H1 (cell line): ENCODE measurements at regions not wholly inside any gene's neighbourhood (a gene's known extent, or its start where the extent isn't known, plus 50 kb on each side); places are given as distances from the start of the nearest gene placed in this dataset.

ENCODE experiments used
- EP300 ChIP-seq, 2 experiments: IDR thresholded peaks; 1 replicate in 1 of 2; 2 replicates in 1 of 2; pipeline ENCODE4 v1.6.1; 2011 to 2012; ENCODE audit warnings: low read depth in 2 of 2, low read length in 2 of 2, mild to moderate bottlenecking in 2 of 2, borderline replicate concordance in 1 of 2, inconsistent platforms in 1 of 2, moderate library complexity in 1 of 2
- EZH2 ChIP-seq: fragments of 200-600 bp; sonication (generic); IDR thresholded peaks from 2 replicates; pipeline ENCODE4 v1.7.1; 2012; ENCODE audit warnings: low read depth, mild to moderate bottlenecking, moderate library complexity, low read length, inconsistent platforms; ENCODE audit not compliant: severe bottlenecking
- HDAC2 ChIP-seq, 2 experiments: fragments of 300-600 bp in 1 of 2; sonication (generic) in 1 of 2; IDR thresholded peaks; 2 replicates each; pipeline ENCODE4 v1.6.1; 2011 to 2012; ENCODE audit warnings: low read depth in 2 of 2, low read length in 2 of 2, mild to moderate bottlenecking in 2 of 2, moderate library complexity in 2 of 2, borderline replicate concordance in 1 of 2, inconsistent platforms in 1 of 2
- MAFK ChIP-seq: IDR thresholded peaks from 2 replicates; pipeline ENCODE4 v1.6.1; 2012; ENCODE audit warnings: low read depth, mild to moderate bottlenecking, improper control_type of control experiment, low read length
- POLR2AphosphoS5 ChIP-seq: IDR thresholded peaks from 2 replicates; pipeline ENCODE4 v1.6.1; 2011; ENCODE audit warnings: low read depth, low read length
- TCF12 ChIP-seq: IDR thresholded peaks from 2 replicates; pipeline ENCODE4 v1.6.1; 2011; ENCODE audit warnings: low read depth, mild to moderate bottlenecking, low read length
- YY1 ChIP-seq: IDR thresholded peaks from 2 replicates; pipeline ENCODE4 v1.6.1; 2011; ENCODE audit warnings: low read depth, mild to moderate bottlenecking, low read length
- TF ChIP-seq, protein P1 (sequence below): IDR thresholded peaks from 2 replicates; pipeline ENCODE4 v1.6.1; 2012; ENCODE audit warnings: inconsistent platforms
- TF ChIP-seq, protein P2 (sequence below), 3 experiments: IDR thresholded peaks; 1 replicate in 2 of 3; 2 replicates in 1 of 3; pipeline versions ENCODE4 v1.5.1 to v1.6.1; 2011; ENCODE audit warnings: low read length in 3 of 3, mild to moderate bottlenecking in 3 of 3, inconsistent platforms in 2 of 3, low read depth in 1 of 3, moderate library complexity in 1 of 3; ENCODE audit not compliant: insufficient read depth in 1 of 3; ENCODE audit errors: control extremely low read depth in 1 of 3
- TF ChIP-seq, protein P3 (sequence below): IDR thresholded peaks from 2 replicates; pipeline ENCODE4 v1.6.1; 2011; ENCODE audit warnings: low read depth, mild to moderate bottlenecking, low read length; ENCODE audit not compliant: insufficient read depth

DNA sequence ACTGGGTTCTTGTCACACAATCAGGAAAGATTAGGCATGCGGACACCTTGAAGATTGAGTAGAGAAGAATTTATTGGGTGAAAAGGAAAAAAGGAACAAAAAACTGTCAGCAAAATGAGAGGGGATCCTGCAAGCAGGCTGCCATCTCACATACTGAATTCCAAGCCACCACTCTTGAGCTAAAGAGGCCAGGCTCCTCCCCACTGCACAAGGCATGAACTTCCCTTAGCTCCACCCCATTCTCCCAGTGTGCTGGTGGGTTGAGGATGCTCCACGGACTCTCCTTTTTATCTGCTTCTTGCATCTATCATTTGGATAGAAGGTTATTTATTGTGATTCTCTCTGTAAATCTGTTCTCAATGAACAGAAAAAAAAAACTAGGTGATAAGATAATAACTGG is 79.6 kb downstream of the ANKRD7 start:
- TF ChIP-seq YY1, result no peak
- TF ChIP-seq, protein P1, sequence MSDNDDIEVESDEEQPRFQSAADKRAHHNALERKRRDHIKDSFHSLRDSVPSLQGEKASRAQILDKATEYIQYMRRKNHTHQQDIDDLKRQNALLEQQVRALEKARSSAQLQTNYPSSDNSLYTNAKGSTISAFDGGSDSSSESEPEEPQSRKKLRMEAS, result no peak
- no peak for TF ChIP-seq HDAC2 (IDR thresholded peaks at IDR 0.05; ENCODE audit: borderline replicate concordance in 1 of 2, low read depth in 2 of 2, low read length in 2 of 2)
- no peak for TF ChIP-seq EP300 (IDR thresholded peaks at IDR 0.05; ENCODE audit: borderline replicate concordance in 1 of 2, low read depth in 2 of 2, low read length in 2 of 2)
- TF ChIP-seq, protein P2, sequence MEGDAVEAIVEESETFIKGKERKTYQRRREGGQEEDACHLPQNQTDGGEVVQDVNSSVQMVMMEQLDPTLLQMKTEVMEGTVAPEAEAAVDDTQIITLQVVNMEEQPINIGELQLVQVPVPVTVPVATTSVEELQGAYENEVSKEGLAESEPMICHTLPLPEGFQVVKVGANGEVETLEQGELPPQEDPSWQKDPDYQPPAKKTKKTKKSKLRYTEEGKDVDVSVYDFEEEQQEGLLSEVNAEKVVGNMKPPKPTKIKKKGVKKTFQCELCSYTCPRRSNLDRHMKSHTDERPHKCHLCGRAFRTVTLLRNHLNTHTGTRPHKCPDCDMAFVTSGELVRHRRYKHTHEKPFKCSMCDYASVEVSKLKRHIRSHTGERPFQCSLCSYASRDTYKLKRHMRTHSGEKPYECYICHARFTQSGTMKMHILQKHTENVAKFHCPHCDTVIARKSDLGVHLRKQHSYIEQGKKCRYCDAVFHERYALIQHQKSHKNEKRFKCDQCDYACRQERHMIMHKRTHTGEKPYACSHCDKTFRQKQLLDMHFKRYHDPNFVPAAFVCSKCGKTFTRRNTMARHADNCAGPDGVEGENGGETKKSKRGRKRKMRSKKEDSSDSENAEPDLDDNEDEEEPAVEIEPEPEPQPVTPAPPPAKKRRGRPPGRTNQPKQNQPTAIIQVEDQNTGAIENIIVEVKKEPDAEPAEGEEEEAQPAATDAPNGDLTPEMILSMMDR (IDR thresholded peaks at IDR 0.05; ENCODE audit: control extremely low read depth in 1 of 3, insufficient read depth in 1 of 3, low read depth in 1 of 3, low read length in 3 of 3), result no peak
- TF ChIP-seq POLR2AphosphoS5, result no peak
- TF ChIP-seq MAFK, result no peak
- TF ChIP-seq EZH2, result no peak
- TF ChIP-seq TCF12, result no peak
- TF ChIP-seq, protein P3, sequence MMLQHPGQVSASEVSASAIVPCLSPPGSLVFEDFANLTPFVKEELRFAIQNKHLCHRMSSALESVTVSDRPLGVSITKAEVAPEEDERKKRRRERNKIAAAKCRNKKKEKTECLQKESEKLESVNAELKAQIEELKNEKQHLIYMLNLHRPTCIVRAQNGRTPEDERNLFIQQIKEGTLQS, result no peak
